ENCODE measurements at regions not wholly inside any gene's neighbourhood (a gene's known extent, or its start where the extent isn't known, plus 50 kb on each side); places are given as distances from the start of the nearest gene placed in this dataset.

GRCh38 chr2:34291076-34291475 is 692.0 kb upstream of the FAM98A start:
- TF ChIP-seq CTCF (IDR thresholded peaks at IDR 0.05; ENCODE audit: insufficient read depth, low read length, poor library complexity, severe bottlenecking) (no peak), EZH2phosphoT487 (conservative IDR thresholded peaks at IDR 0.05; ENCODE audit: low read length) (no peak)

All from SU-DHL-6 (cell line).